ENCODE measurements at regions not wholly inside any gene's neighbourhood (a gene's known extent, or its start where the extent isn't known, plus 50 kb on each side); places are given as distances from the start of the nearest gene placed in this dataset.

DNA sequence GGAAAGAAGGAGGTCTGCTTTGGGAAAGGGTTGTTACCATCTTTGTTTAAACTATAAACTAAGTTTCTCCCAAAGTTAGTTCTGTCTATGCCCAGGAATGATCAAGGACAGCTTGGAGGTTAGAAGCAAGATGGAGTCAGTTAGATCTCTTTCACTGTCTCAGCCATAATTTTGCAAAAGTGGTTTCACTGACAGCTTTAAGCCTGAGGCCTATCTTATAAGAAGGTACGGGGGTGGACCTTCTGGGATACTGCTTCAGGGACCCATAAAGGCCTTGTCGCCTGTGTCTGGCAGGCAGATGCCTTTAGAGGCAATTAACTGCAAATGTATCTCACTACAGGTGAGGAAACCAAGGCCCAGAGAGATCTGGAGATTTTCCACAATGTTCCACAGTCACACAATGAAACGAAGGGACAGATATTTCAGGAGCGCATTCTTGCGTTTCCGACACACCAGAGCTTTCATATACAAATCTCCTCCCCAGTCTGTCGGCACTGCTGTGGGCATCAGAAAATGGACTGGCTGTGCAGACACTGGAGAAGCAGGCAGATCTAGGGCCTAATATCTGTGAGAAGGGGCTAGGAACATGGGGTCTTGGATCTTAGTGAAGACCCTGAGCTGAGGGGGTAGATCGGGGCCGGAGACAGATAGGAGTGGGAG, 169.5 kb upstream of the SMAD3 start (continued):
- no peak for TF ChIP-seq KDM5A (IDR thresholded peaks at IDR 0.05; ENCODE audit: low read length)
